ENCODE measurements at regions not wholly inside any gene's neighbourhood (a gene's known extent, or its start where the extent isn't known, plus 50 kb on each side); places are given as distances from the start of the nearest gene placed in this dataset.

- intact Hi-C loops (cut with DNase I, micrococcal nuclease), result no loop called here
- no peaks in the 10 kb centered on the region for H3K4me1 ChIP-seq (ENCODE audit: low read depth)
- no peaks in the 10 kb centered on the region for H3K9me3 ChIP-seq
- no peak overlapping the region for H3K4me3 ChIP-seq
- no peak for DNase-seq
- H3K36me3 ChIP-seq (ENCODE audit: low read depth), result no peaks in the 10 kb centered on the region
- ATAC-seq, result no peak
- TF ChIP-seq CTCF (IDR thresholded peaks at IDR 0.05), result no peak
Measured at GRCh38 chr2:7604456-7604855, 687.2 kb downstream of the RNF144A start.

- no peaks in the 10 kb centered on the region for H3K9me3 ChIP-seq
- H3K4me3 ChIP-seq, result no peak overlapping the region
- ATAC-seq (no peak), DNase-seq (no peak)
- no peaks in the 10 kb centered on the region for H3K4me1 ChIP-seq (ENCODE audit: low read depth)
- intact Hi-C loops (cut with DNase I, micrococcal nuclease), result no loop called here
- no peak for TF ChIP-seq CTCF (IDR thresholded peaks at IDR 0.05)
- no peaks in the 10 kb centered on the region for H3K36me3 ChIP-seq (ENCODE audit: low read depth)
Measured at GRCh38 chr2:7607441-7608173, 690.4 kb downstream of the RNF144A start.

- H3K36me3 ChIP-seq (ENCODE audit: low read depth), result no peaks in the 10 kb centered on the region
- H3K4me3 ChIP-seq, result no peak overlapping the region
- H3K9me3 ChIP-seq, result no peaks in the 10 kb centered on the region
- intact Hi-C loops (cut with DNase I, micrococcal nuclease), result no loop called here
- no peak for DNase-seq
- no peaks in the 10 kb centered on the region for H3K4me1 ChIP-seq (ENCODE audit: low read depth)
- no peak for ATAC-seq
- TF ChIP-seq CTCF (IDR thresholded peaks at IDR 0.05), result no peak
Measured at GRCh38 chr2:7609556-7609955, 692.3 kb downstream of the RNF144A start.

GRCh38 chr2:7609974-7610373 lies 692.8 kb downstream of the RNF144A start:
- H3K4me1 ChIP-seq (ENCODE audit: low read depth), result no peaks in the 10 kb centered on the region
- intact Hi-C loops (cut with DNase I, micrococcal nuclease), result no loop called here
- no peaks in the 10 kb centered on the region for H3K36me3 ChIP-seq (ENCODE audit: low read depth)
- no peak for TF ChIP-seq CTCF (IDR thresholded peaks at IDR 0.05)
- DNase-seq, result no peak
- H3K4me3 ChIP-seq, result no peak overlapping the region
- no peak for ATAC-seq
- no peaks in the 10 kb centered on the region for H3K9me3 ChIP-seq

GRCh38 chr2:7611750-7612149 lies 694.5 kb downstream of the RNF144A start:
- intact Hi-C loops (cut with DNase I, micrococcal nuclease), result no loop called here
- ATAC-seq, result no peak
- no peaks in the 10 kb centered on the region for H3K4me1 ChIP-seq (ENCODE audit: low read depth)
- no peak for DNase-seq
- no peaks in the 10 kb centered on the region for H3K36me3 ChIP-seq (ENCODE audit: low read depth)
- no peaks in the 10 kb centered on the region for H3K9me3 ChIP-seq
- no peak overlapping the region for H3K4me3 ChIP-seq
- no peak for TF ChIP-seq CTCF (IDR thresholded peaks at IDR 0.05)

GRCh38 chr2:7612969-7613368 lies 695.8 kb downstream of the RNF144A start:
- ATAC-seq, result no peak
- Histone ChIP-seq H3K4me3 (no peak overlapping the region), H3K4me1 (ENCODE audit: low read depth) (no peaks in the 10 kb centered on the region), H3K36me3 (ENCODE audit: low read depth) (no peaks in the 10 kb centered on the region), H3K9me3 (no peaks in the 10 kb centered on the region)
- no peak for DNase-seq
- TF ChIP-seq CTCF (IDR thresholded peaks at IDR 0.05), result no peak
- intact Hi-C loops (cut with DNase I, micrococcal nuclease), result no loop called here

Data from mucosa of descending colon (tissue), 3 donors.